Ecto neural progenitor cell (in vitro differentiated cells): ENCODE measurements at regions not wholly inside any gene's neighbourhood (a gene's known extent, or its start where the extent isn't known, plus 50 kb on each side); places are given as distances from the start of the nearest gene placed in this dataset.
"Not testable (repeated sequence)": the region's sequence is repeated elsewhere in the genome, so short reads cannot be mapped to it uniquely, and the experiment has no call there.

Source experiments
- DNase-seq: peaks from one replicate; pipeline ENCODE4 v3.0.0-alpha.2; 2018; ENCODE audit warnings: low spot score

DNA sequence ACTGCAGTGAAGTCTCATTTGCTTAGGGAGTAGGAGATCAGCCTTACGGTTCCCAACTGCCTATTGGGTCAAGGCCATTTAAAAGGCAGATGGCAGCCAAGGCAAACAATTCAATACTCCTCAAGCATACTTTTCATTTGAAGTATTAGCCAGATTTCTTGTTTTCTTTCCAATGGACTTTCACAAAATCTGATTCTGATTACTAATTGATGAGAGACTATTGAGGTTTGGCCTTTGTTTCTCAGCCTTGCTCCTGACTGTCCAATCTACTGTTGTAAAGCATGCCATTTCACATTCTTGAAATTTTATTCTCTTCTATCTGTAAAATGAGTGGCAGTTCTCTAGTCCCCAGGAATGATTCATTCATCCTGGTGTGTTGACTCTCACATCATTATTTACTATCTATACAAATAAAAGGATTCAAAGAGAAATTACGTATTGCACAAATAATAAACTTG, 166.2 kb upstream of the TGFBR2 start:
- no peak for DNase-seq

DNA sequence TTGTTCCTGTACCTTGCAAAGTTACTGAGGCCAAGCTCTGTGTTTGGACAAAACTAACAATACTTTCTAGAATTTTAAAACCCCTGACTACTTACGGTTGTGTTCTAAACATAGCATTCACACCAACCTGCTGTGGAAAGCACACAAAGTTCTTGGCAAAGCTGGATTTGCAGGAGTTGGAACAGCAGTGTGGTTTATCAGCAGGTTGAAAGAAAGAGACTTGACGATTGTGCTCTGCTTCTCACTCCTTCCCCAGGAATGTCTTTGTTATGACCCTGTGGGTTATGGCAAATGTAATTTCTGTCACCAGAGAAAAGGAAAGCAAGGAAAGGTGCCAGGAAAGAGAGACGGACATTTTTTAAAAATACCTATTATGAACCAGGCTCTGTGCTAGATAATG, 165.5 kb upstream of the TGFBR2 start:
- no peak for DNase-seq

GRCh38 chr3:30443756-30444673, 162.4 kb upstream of the TGFBR2 start:
- DNase-seq = no peak

- DNase-seq = no peak
Observed at GRCh38 chr3:30448450-30449289, 157.7 kb upstream of the TGFBR2 start.

GRCh38 chr3:30449290-30449632, 157.1 kb upstream of the TGFBR2 start:
- DNase-seq = no peak

GRCh38 chr3:30452446-30452845, 154.0 kb upstream of the TGFBR2 start:
- no peak for DNase-seq

GRCh38 chr3:30453360-30454039, 152.9 kb upstream of the TGFBR2 start:
- no peak for DNase-seq

- DNase-seq = no peak
Observed at GRCh38 chr3:30454636-30455035, 151.8 kb upstream of the TGFBR2 start.

GRCh38 chr3:30455112-30455511, 151.3 kb upstream of the TGFBR2 start:
- not testable (repeated sequence) for DNase-seq

GRCh38 chr3:30455840-30456239, 150.6 kb upstream of the TGFBR2 start:
- DNase-seq = no peak

DNA sequence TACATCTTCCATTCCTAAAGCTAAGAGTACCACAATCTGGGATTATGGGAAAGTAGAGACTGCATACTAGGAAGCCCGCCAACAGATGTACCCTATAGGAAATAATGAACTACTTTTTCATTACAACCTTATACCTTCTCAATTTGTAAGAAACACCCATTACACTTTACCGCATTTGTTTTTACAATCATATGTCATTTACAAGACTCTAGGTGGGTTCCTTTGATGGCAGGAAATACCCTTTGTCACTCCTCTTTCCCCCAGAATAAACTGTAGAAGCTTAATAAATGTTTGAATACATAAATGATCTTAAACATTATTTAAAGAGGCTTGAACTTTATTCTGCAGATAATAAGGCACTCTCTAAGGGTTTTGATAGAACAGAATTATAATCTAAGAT, 150.1 kb upstream of the TGFBR2 start:
- no peak for DNase-seq

GRCh38 chr3:30457081-30457480, 149.3 kb upstream of the TGFBR2 start:
- DNase-seq = no peak

GRCh38 chr3:30457726-30458125, 148.7 kb upstream of the TGFBR2 start:
- DNase-seq = no peak

DNA sequence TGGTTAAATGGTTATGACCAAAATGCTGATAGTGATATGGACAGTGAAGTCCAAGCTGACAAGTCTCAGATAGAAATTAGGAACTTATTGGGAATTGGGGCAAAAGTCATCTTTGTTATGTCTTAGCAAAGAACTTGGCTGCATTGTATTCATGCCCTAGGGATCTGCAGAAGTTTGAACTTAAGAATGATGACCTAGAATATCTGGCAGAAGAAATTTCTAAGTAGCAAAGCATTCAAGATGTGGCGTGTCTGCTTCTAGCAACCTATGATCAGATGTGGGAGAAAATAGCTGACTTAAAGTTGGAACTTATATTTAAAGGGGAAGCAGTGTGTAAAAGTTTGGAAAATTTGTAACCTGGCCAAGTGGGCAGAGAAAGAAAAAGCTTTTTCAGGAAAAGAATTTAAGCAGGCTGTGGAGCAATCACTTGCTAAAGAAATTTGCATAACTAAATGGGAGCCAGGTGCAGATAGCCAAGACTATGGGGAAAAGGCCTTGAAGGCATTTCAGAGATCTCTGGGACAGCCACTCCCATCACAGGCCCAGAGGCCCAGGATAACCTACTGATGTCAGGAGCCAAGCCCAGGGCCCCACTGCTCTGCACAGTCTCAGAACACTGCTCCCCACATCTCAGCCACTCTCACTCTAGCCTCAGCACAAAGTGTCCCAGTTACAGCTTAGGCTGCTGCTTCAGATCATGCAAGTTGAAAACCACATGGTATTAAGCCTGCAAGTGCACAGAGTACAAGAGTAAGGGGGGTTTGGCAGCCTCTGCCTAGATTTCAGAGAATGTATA, 147.8 kb upstream of the TGFBR2 start:
- DNase-seq = no peak

- DNase-seq = no peak
Observed at GRCh38 chr3:30461311-30461710, 145.1 kb upstream of the TGFBR2 start.

DNA sequence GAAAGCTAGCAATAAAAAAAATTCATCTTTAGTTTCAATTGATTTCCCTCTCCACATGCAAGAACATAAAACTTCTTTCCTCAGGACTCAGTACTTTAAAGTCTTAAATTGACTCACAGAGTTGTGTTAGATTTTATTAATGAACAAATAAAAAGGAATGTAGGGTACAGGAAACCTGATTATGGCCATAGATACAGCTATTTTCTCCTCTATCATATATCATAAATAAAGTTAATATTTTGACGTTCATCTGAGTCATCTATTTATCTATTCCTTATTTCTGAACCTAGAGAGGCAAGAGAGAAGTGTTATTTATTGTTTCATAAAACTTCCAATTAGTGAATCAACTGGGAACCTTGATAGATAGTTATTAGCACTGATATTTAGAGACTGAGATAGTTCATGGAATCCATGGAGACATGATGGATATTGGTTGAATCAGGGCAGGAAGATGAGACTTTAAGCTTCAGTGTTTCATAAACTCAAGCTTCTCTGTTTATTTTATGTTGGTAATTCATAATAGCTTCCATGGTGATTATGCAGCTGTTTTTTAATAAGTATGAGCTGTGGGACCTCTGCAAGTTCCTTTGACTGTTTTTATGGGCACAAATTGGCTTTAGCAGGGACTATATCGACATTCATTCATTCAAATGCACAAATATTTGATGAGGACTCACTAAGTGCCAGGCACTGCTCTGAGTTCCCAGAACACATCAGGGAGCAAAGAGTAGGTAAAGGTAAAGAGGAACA, 143.5 kb upstream of the TGFBR2 start:
- no peak for DNase-seq

- no peak for DNase-seq
Observed at GRCh38 chr3:30464381-30464780, 142.0 kb upstream of the TGFBR2 start.

DNA sequence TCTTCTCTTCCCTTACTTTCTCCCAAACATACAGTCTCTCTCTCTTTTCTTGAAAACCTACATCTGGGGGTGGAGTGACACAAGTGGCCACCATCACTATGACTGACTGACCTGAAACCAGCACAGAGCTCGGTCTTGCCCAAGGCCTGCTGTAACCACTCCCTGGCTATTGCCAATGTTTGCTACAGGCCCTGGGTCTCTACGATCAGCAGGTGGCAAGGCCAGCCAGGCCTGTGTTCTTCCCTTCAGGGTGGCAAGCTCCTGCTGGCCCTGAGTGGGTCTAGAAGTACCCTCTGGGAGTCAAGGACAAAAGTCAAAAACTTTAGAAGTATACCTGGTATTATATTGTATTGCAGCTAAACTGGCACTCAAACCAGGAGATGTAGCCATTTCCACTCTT, 140.9 kb upstream of the TGFBR2 start:
- DNase-seq = no peak

GRCh38 chr3:30467596-30468238, 138.7 kb upstream of the TGFBR2 start:
- DNase-seq = no peak

- no peak for DNase-seq
Observed at GRCh38 chr3:30469133-30469532, 137.3 kb upstream of the TGFBR2 start.
